Ascending aorta (tissue), 2 donors: ENCODE measurements at regions not wholly inside any gene's neighbourhood (a gene's known extent, or its start where the extent isn't known, plus 50 kb on each side); places are given as distances from the start of the nearest gene placed in this dataset.

Experiments used
- DNase-seq, 2 donors: peaks; one replicate each; pipeline ENCODE4 v3.0.0-alpha.2; 2019; ENCODE audit warnings: low spot score in 2 of 2
- H3K27ac ChIP-seq, 2 donors: fragments of 200-600 bp; sonication (generic); one replicate each; pipeline ENCODE4 v1.5.1; 2016 to 2017; ENCODE audit warnings: mild to moderate bottlenecking in 1 of 2
- H3K27me3 ChIP-seq: fragments of 200-600 bp; sonication (generic); one replicate; pipeline ENCODE4 v1.5.1; 2017
- H3K36me3 ChIP-seq, 2 donors: fragments of 200-600 bp; sonication (generic); one replicate each; pipeline ENCODE4 v1.5.1; 2016
- H3K4me1 ChIP-seq, 2 donors: fragments of 200-600 bp; sonication (generic); one replicate each; pipeline ENCODE4 v1.5.1; 2016 to 2017; ENCODE audit warnings: mild to moderate bottlenecking in 1 of 2
- H3K4me3 ChIP-seq, 2 donors: fragments of 200-600 bp; sonication (generic); one replicate each; pipeline ENCODE4 v1.5.1; 2016 to 2017; ENCODE audit warnings: mild to moderate bottlenecking in 1 of 2
- H3K9me3 ChIP-seq, 2 donors: fragments of 200-600 bp; sonication (generic); one replicate each; pipeline ENCODE4 v1.5.1; 2016
- CTCF ChIP-seq, 3 experiments: fragments of 200-600 bp in 2 of 3; fragments of 450-650 bp in 1 of 3; sonication (generic) in 2 of 3; IDR thresholded peaks; one replicate each; pipeline ENCODE4 v1.5.1; 2016 to 2019; ENCODE audit warnings: antibody characterized with exemption in 3 of 3, mild to moderate bottlenecking in 1 of 3, moderate library complexity in 1 of 3
- intact Hi-C: fragments of 100-400 bp; cut with DNase I; formaldehyde crosslinking; loops from one replicate; pipeline ENCODE4 v1.15.1; 2023

- H3K27ac ChIP-seq: no peak overlapping the region
- no peak for DNase-seq
- H3K4me3 ChIP-seq: no peak overlapping the region
- H3K27me3 ChIP-seq: no peaks in the 10 kb centered on the region
- intact Hi-C loops: no loop called here
- TF ChIP-seq CTCF (IDR thresholded peaks at IDR 0.05): no peak
- no peaks in the 10 kb centered on the region for H3K4me1 ChIP-seq
- no peaks in the 10 kb centered on the region for H3K36me3 ChIP-seq
- no peaks in the 10 kb centered on the region for H3K9me3 ChIP-seq
Measured at GRCh38 chr2:122244598-122245229, 489.3 kb downstream of the TSN start.

- Histone ChIP-seq H3K27me3 (no peaks in the 10 kb centered on the region), H3K27ac (no peak overlapping the region), H3K9me3 (no peaks in the 10 kb centered on the region), H3K36me3 (no peaks in the 10 kb centered on the region), H3K4me3 (no peak overlapping the region), H3K4me1 (no peaks in the 10 kb centered on the region)
- no peak for TF ChIP-seq CTCF (IDR thresholded peaks at IDR 0.05)
- intact Hi-C loops: no loop called here
- DNase-seq: no peak
Measured at GRCh38 chr2:122249673-122250072, 494.2 kb downstream of the TSN start.

DNA sequence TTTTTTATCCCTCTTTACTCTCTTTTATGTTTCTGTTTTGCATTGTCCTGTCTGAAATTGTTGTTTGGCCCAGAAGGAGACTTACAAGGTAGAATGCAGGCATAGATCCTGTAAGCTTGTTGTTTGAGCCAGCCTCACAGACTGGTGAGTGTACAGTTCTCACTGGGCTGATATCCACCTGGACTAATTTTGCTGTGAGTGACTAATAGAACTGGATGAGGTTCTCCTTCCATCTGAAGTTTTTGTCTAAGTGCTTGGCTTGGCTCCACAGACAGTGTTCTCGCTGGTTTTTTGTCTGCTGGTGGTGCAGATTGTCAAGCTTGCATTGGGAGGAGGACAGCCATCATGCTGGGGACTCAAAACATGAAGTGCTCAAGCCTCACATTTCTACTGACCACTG, 495.7 kb downstream of the TSN start:
- TF ChIP-seq CTCF (IDR thresholded peaks at IDR 0.05): no peak
- no peaks in the 10 kb centered on the region for H3K4me1 ChIP-seq
- H3K36me3 ChIP-seq: no peaks in the 10 kb centered on the region
- intact Hi-C loops: no loop called here
- H3K27me3 ChIP-seq: no peaks in the 10 kb centered on the region
- no peak for DNase-seq
- no peak overlapping the region for H3K4me3 ChIP-seq
- no peak overlapping the region for H3K27ac ChIP-seq
- H3K9me3 ChIP-seq: no peaks in the 10 kb centered on the region

DNA sequence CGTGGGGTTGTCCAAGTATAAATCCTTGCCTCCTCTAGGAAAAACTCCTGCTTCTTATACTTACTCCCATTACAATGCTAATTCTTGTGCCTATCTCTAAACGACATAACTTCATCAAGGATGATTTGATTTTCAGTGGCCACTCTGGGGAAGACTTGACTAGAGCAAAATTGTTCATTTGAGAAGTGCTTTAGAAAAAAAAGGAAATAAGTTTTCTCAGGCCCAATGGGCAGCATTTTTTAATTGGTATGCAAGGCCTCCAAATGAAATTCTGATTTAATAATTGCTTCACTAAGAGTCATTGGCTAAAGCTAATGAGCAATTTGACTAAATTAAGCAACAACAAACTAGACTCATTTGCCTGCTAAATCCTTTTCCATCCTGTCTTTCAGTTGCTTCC, 496.1 kb downstream of the TSN start:
- Histone ChIP-seq H3K27me3 (no peaks in the 10 kb centered on the region), H3K4me1 (no peaks in the 10 kb centered on the region), H3K9me3 (no peaks in the 10 kb centered on the region), H3K4me3 (no peak overlapping the region), H3K27ac (no peak overlapping the region), H3K36me3 (no peaks in the 10 kb centered on the region)
- no peak for TF ChIP-seq CTCF (IDR thresholded peaks at IDR 0.05)
- intact Hi-C loops: no loop called here
- DNase-seq: no peak

GRCh38 chr2:122255924-122256323, 500.5 kb downstream of the TSN start:
- no peak for DNase-seq
- Histone ChIP-seq H3K4me3 (no peak overlapping the region), H3K27ac (no peak overlapping the region), H3K9me3 (no peaks in the 10 kb centered on the region), H3K27me3 (no peaks in the 10 kb centered on the region), H3K4me1 (no peaks in the 10 kb centered on the region), H3K36me3 (no peaks in the 10 kb centered on the region)
- TF ChIP-seq CTCF (IDR thresholded peaks at IDR 0.05): no peak
- intact Hi-C loops: no loop called here

DNA sequence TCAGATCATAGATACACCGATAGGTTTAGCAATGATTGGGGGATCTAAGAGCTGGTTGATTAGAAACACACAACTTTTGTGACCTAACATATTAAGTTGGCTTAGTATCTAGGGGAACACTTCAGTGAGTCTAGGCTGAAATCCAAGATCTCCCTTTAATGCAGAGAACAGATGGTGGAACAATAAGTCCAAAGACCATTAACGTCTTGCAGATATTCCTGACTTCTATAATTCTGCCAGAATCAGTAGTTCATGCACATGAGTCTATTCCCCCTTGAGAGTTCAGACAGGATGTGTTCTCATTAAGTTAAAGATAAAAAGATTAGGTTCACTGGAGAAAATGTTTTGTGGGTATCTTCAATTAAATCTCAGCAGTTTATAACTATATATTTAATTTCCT, 506.5 kb downstream of the TSN start:
- H3K27me3 ChIP-seq: no peaks in the 10 kb centered on the region
- no peaks in the 10 kb centered on the region for H3K4me1 ChIP-seq
- intact Hi-C loops: no loop called here
- H3K36me3 ChIP-seq: no peaks in the 10 kb centered on the region
- no peak overlapping the region for H3K4me3 ChIP-seq
- DNase-seq: no peak
- no peak overlapping the region for H3K27ac ChIP-seq
- no peaks in the 10 kb centered on the region for H3K9me3 ChIP-seq
- TF ChIP-seq CTCF (IDR thresholded peaks at IDR 0.05): no peak
